ENCODE measurements at regions not wholly inside any gene's neighbourhood (a gene's known extent, or its start where the extent isn't known, plus 50 kb on each side); places are given as distances from the start of the nearest gene placed in this dataset.

DNA sequence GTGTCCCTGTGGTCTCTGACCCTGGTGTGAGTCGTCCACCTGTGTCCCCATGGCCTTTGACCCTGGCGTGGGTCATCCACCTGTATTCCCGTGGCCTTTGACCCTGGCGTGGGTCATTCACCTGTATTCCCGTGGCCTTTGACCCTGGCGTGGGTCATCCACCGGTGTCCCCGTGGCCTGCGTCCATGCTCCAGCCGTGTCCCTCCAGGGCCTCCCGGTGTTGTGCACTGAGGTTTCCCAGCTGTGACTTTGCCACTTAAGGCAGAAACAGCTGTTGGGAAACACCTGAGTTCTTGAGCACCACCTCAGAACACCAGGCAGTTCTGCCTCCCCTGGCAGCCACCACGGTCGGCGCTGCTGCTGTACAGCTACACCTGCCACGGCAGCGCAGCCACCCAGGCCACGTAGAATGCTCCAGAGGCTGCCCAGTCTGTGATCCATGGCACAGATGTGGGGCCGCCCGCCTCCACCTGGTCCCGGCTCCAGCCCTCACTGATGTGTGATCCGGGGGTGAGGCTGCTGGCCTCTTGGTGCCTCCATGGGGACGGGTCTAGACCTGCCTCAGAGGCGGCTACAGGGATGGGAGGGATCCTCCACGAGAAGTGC is 69.1 kb upstream of the GALNT9 start:
- Histone ChIP-seq H2AFZ (ENCODE audit: low read length) (no peak overlapping the region), H3K79me1 (ENCODE audit: insufficient read depth, low read depth, low read length, poor library complexity, severe bottlenecking) (no peaks in the 10 kb centered on the region), H2BK5ac (ENCODE audit: insufficient read length, low read length) (no peak overlapping the region), H3K14ac (ENCODE audit: insufficient read depth, low read length) (no peak overlapping the region), H2BK20ac (ENCODE audit: low read depth, low read length, poor library complexity, severe bottlenecking) (no peak overlapping the region), H4K20me1 (ENCODE audit: control insufficient read depth, insufficient read depth, insufficient read length) (no peaks in the 10 kb centered on the region), H3K56ac (ENCODE audit: insufficient read length, low read depth, low read length) (no peak overlapping the region), H2BK12ac (ENCODE audit: insufficient read length, low read depth, low read length) (no peak overlapping the region), H2BK120ac (ENCODE audit: low read depth, low read length, poor library complexity, severe bottlenecking) (no peak overlapping the region), H3K4me1 (ENCODE audit: insufficient read depth, low read length) (no peaks in the 10 kb centered on the region), H2BK15ac (ENCODE audit: low read depth, low read length) (no peak overlapping the region), H4K5ac (ENCODE audit: insufficient read length, low read depth, low read length) (no peak overlapping the region), H3K9me3 (ENCODE audit: control insufficient read depth, low read depth, low read length) (no peaks in the 10 kb centered on the region), H3K23ac (ENCODE audit: insufficient read length, low read depth, low read length) (no peak overlapping the region), H3K27ac (ENCODE audit: insufficient read length, low read depth, low read length) (no peak overlapping the region), H3K18ac (ENCODE audit: insufficient read length, low read depth, low read length) (no peak overlapping the region), H3K9ac (ENCODE audit: extremely low read depth, insufficient read length, low read length) (no peak overlapping the region), H3K4ac (ENCODE audit: low read depth, low read length) (no peak overlapping the region), H4K8ac (replicated peaks; ENCODE audit: insufficient read length, low read depth, low read length) (no peak overlapping the region), H3K4me2 (ENCODE audit: insufficient read depth, insufficient read length, low read length) (no peak overlapping the region), H2AK5ac (ENCODE audit: insufficient read length, low read length) (no peak overlapping the region), H3K79me2 (ENCODE audit: insufficient read depth, low read length) (no peaks in the 10 kb centered on the region), H3K23me2 (ENCODE audit: insufficient read length, low read depth, low read length, poor library complexity, severe bottlenecking) (no peaks in the 10 kb centered on the region), H4K91ac (ENCODE audit: insufficient read length, low read depth, low read length) (no peak overlapping the region), H3T11ph (ENCODE audit: low read length) (no peak overlapping the region), H3K27me3 (ENCODE audit: insufficient read depth, low read length) (no peaks in the 10 kb centered on the region; the same call in 1 of the 2 replicates)
- H3K36me3 Mint-ChIP-seq (ENCODE audit: insufficient read depth in 1 of 3, low read depth in 3 of 3) = no peaks in the 10 kb centered on the region
- peaks cover 4 to 5% of the 10 kb centered on the region in 2 experiments; a peak in 3 of 5 replicates for H3K9me3 Mint-ChIP-seq
- no CpG with 5 or more reads among the region's 24 CpGs for WGBS (ENCODE audit: extremely low coverage, insufficient read length, low lambda C conversion rate)
- peak overlapping the region in 1 of 3 experiments; percentile 63; a peak in 2 of 7 replicates for H3K27ac Mint-ChIP-seq
- TF ChIP-seq, protein P1, sequence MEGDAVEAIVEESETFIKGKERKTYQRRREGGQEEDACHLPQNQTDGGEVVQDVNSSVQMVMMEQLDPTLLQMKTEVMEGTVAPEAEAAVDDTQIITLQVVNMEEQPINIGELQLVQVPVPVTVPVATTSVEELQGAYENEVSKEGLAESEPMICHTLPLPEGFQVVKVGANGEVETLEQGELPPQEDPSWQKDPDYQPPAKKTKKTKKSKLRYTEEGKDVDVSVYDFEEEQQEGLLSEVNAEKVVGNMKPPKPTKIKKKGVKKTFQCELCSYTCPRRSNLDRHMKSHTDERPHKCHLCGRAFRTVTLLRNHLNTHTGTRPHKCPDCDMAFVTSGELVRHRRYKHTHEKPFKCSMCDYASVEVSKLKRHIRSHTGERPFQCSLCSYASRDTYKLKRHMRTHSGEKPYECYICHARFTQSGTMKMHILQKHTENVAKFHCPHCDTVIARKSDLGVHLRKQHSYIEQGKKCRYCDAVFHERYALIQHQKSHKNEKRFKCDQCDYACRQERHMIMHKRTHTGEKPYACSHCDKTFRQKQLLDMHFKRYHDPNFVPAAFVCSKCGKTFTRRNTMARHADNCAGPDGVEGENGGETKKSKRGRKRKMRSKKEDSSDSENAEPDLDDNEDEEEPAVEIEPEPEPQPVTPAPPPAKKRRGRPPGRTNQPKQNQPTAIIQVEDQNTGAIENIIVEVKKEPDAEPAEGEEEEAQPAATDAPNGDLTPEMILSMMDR (conservative IDR thresholded peaks at IDR 0.05) = no peak
- H3K4me1 Mint-ChIP-seq = peaks cover 19 to 44% of the 10 kb centered on the region in 2 experiments
- H3K27me3 Mint-ChIP-seq (ENCODE audit: low read depth) = peaks cover 69% of the 10 kb centered on the region
- no peak for DNase-seq
- H3K4me3 Mint-ChIP-seq = no peak overlapping the region
